HUES48 (cell line): ENCODE measurements at regions not wholly inside any gene's neighbourhood (a gene's known extent, or its start where the extent isn't known, plus 50 kb on each side); places are given as distances from the start of the nearest gene placed in this dataset.
A peak's percentile ranks its signal among the peaks of the same experiment; 100 is the strongest.

Experiments
- H3K27ac ChIP-seq: one replicate; pipeline ENCODE4 v1.7.0; 2013; ENCODE audit warnings: low read depth, low read length, inconsistent platforms
- H3K27me3 ChIP-seq: 2 replicates; pipeline ENCODE4 v1.6.1; 2013; ENCODE audit warnings: mild to moderate bottlenecking, low read length; ENCODE audit not compliant: control insufficient read depth, insufficient read depth
- H3K36me3 ChIP-seq: 2 replicates; pipeline ENCODE4 v1.6.1; 2013; ENCODE audit warnings: low read length; ENCODE audit not compliant: control insufficient read depth, insufficient read depth
- H3K4me1 ChIP-seq: 2 replicates; pipeline ENCODE4 v1.6.1; 2013; ENCODE audit warnings: mild to moderate bottlenecking, low read length; ENCODE audit not compliant: control insufficient read depth, insufficient read depth
- H3K4me3 ChIP-seq: 2 replicates; pipeline ENCODE4 v1.5.1; 2013; ENCODE audit warnings: mild to moderate bottlenecking, low read depth, low read length
- H3K9ac ChIP-seq: 2 replicates; pipeline ENCODE4 v1.6.1; 2013; ENCODE audit warnings: mild to moderate bottlenecking, low read depth, low read length, moderate library complexity
- H3K9me3 ChIP-seq: 2 replicates; pipeline ENCODE4 v1.6.1; 2013; ENCODE audit warnings: low read length; ENCODE audit not compliant: control insufficient read depth, insufficient read depth

DNA sequence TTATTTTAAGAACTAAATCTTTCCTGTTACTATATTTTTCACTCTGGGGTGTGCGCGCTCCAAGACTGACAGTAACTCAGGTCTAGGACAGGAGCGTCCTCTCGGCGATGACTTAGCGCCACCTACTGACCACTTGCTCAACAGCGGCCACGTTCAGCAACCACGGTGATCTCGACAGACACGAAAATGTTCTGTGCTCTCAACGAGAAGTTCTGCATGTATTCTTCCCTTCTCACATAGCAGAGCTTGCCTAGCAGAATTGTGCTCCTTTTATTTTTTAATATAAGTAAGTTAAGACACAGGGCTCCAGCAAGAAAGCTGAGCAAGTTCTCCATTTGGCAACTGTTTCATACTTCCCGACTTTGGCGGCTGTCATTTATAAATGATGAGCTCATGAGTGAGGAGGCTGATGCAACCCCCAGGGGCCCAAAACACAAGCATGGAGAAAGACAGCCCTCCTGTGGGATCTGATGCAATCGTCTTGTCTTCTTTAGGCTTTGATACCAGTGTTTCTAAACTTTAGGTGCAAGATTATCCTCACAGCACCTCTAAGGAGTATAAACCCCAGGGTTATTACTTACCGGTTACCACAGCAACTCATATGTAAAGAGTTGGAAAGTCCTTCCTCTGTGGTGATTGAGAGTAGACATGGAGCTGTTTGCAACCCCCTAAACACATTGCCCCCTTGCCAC lies 92.6 kb downstream of the HHIPL2 start:
- no peak overlapping the region for H3K27ac ChIP-seq
- H3K36me3 ChIP-seq = no peaks in the 10 kb centered on the region
- 0 out of 2 replicates have a peak overlapping the region, but pooled peaks have one; percentile 39 for H3K9ac ChIP-seq
- H3K9me3 ChIP-seq = peaks cover 9% of the 10 kb centered on the region
- no peak overlapping the region for H3K4me3 ChIP-seq
- H3K27me3 ChIP-seq = no peaks in the 10 kb centered on the region
- H3K4me1 ChIP-seq = peaks cover 4% of the 10 kb centered on the region

GRCh38 chr1:222454782-222455181 lies 93.1 kb downstream of the HHIPL2 start:
- H3K27me3 ChIP-seq = no peaks in the 10 kb centered on the region
- no peak overlapping the region for H3K9ac ChIP-seq
- peaks cover 4% of the 10 kb centered on the region for H3K4me1 ChIP-seq
- H3K4me3 ChIP-seq = no peak overlapping the region
- no peaks in the 10 kb centered on the region for H3K36me3 ChIP-seq
- H3K9me3 ChIP-seq = peaks cover 9% of the 10 kb centered on the region
- H3K27ac ChIP-seq = no peak overlapping the region

DNA sequence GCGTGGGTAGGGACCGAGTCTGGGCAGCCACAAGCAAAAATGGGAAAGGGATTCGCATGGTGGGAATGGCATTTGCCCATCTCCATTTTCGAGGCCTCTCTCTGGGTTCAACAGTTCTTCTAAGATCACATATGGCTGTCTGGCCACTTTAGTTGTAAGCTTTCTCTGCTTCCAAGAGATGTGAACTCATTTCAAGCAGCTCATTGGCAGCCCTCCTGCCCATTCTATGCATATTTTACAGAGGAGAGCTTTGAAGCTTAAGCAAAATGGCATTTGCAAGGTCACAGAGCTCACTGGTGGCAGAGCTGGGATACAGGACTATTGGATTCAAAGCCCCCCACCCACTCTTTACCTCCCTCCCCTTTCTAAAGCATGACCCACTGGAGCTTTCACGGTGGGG lies 93.7 kb downstream of the HHIPL2 start:
- H3K36me3 ChIP-seq = no peaks in the 10 kb centered on the region
- H3K4me1 ChIP-seq = peaks cover 4% of the 10 kb centered on the region
- H3K4me3 ChIP-seq = no peak overlapping the region
- H3K9me3 ChIP-seq = peaks cover 9% of the 10 kb centered on the region
- no peaks in the 10 kb centered on the region for H3K27me3 ChIP-seq
- H3K9ac ChIP-seq = no peak overlapping the region
- H3K27ac ChIP-seq = no peak overlapping the region

DNA sequence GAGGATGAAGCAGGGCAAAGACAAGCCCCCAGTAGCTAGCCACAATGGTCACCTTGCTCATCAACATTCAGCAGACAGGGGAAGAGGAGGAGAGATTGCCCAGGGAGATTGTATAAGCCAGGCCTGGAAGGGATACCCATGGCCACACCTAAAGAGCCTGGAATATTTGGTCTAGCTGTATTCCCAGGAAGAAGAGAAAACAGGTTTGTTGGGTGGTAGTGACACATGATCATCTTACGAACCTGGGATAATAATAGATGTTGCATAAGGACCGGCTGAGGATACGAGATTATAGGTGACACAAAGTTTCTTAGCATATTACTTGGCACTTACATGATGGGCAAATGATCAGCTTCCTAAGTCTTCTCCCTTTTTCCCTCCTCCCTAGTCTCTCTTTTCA lies 95.9 kb downstream of the HHIPL2 start:
- Histone ChIP-seq H3K4me1 (peaks cover 4% of the 10 kb centered on the region), H3K27me3 (no peaks in the 10 kb centered on the region), H3K4me3 (no peak overlapping the region), H3K27ac (no peak overlapping the region), H3K36me3 (no peaks in the 10 kb centered on the region), H3K9ac (no peak overlapping the region), H3K9me3 (no peaks in the 10 kb centered on the region)

DNA sequence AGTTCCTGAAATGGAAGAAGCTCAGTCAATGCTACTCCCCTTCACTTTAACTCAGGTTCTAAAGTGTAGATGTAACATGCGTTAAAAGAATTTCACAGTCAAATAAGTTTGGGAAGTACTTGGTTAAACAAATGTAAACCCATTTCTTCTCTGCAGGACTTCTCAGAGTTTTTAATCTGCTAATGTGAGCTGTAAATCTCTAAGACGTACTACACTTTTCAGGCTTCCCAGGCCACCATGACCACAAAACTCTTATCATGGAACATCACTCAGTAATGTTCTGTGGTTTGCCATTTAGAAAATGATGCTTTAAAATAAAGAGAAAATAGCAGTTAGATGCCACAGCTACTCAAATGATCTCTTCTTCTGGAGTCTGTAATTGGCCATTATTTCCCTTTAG lies 104.3 kb downstream of the HHIPL2 start:
- Histone ChIP-seq H3K36me3 (no peaks in the 10 kb centered on the region), H3K9ac (no peak overlapping the region), H3K9me3 (no peaks in the 10 kb centered on the region), H3K4me3 (no peak overlapping the region), H3K27me3 (no peaks in the 10 kb centered on the region), H3K4me1 (peaks cover 8% of the 10 kb centered on the region), H3K27ac (no peak overlapping the region)

DNA sequence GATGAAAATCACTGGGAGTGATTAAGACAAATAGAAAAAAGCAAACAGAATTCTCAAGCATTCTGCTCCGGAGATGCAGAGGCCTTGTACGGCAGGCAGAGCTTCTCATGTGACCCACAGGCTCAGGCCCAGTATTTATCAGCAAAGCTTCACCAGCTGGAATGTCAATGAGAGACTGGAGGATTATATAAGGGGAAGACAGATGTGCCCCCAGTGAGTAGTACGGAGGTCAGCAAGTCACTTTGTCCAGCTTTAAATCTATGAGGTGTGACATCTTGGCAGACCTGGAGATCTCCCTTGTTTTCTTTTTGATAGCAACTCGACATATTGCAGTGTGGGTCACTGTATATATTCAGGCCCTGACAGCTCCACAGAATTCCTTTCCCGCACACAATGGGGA lies 106.8 kb downstream of the HHIPL2 start:
- Histone ChIP-seq H3K27me3 (no peaks in the 10 kb centered on the region), H3K9ac (no peak overlapping the region), H3K4me3 (no peak overlapping the region), H3K27ac (no peak overlapping the region), H3K36me3 (no peaks in the 10 kb centered on the region), H3K9me3 (no peaks in the 10 kb centered on the region), H3K4me1 (peaks cover 8% of the 10 kb centered on the region)

DNA sequence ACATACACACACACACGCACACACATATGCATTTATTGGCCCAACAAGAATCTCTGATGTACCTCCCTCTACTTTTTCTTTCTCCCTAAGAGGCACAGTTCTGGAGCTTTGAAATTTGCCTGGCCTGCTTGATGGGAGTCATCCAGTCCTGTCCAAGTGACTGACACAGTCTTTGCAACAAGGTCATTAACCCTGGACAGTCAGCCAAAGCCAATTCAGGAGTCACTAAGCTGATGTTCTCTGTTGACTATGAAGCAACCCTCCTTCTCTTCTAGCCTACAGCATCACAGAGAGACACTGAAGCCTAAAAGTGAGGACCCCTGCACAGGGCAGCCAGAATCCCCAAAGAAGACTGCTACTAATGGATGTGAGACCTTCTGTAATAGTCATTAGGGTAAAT lies 123.1 kb downstream of the HHIPL2 start:
- H3K27me3 ChIP-seq = no peaks in the 10 kb centered on the region
- H3K27ac ChIP-seq = no peak overlapping the region
- H3K4me3 ChIP-seq = no peak overlapping the region
- H3K9me3 ChIP-seq = no peaks in the 10 kb centered on the region
- no peaks in the 10 kb centered on the region for H3K36me3 ChIP-seq
- no peak overlapping the region for H3K9ac ChIP-seq
- no peaks in the 10 kb centered on the region; the same call in 1 of the 2 replicates for H3K4me1 ChIP-seq

DNA sequence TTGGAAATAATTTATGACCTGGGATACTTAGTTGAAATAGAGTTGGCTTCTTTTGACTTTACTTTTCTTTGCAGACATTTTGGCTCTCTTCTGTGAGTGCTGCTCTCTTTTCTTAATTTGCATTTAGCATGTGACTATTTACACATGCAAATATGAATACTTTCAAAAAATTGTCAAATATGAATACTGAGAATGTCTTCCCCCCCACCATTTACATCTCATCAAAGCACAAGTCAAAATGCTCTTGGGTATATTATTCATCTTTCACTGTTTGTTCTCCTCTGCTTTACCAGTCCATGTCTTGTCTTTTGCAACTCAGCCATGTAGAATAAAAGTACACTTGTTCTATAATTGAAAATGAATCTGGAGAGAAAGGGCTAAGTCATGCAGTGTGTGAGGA lies 126.5 kb downstream of the HHIPL2 start:
- H3K36me3 ChIP-seq = no peaks in the 10 kb centered on the region

GRCh38 chr1:222420633-222421032 lies 127.3 kb downstream of the HHIPL2 start:
- Histone ChIP-seq H3K27ac (no peak overlapping the region), H3K27me3 (no peaks in the 10 kb centered on the region), H3K36me3 (no peaks in the 10 kb centered on the region), H3K9me3 (no peaks in the 10 kb centered on the region), H3K4me1 (no peaks in the 10 kb centered on the region), H3K9ac (no peak overlapping the region), H3K4me3 (no peak overlapping the region)

More for the DNA sequence above, 126.5 kb downstream of the HHIPL2 start:
- H3K4me1 ChIP-seq = no peaks in the 10 kb centered on the region
- H3K27me3 ChIP-seq = no peaks in the 10 kb centered on the region
- no peak overlapping the region for H3K9ac ChIP-seq
- no peaks in the 10 kb centered on the region for H3K9me3 ChIP-seq
- H3K27ac ChIP-seq = no peak overlapping the region
- H3K4me3 ChIP-seq = no peak overlapping the region

- H3K4me1 ChIP-seq = no peaks in the 10 kb centered on the region
- no peaks in the 10 kb centered on the region for H3K27me3 ChIP-seq
- H3K9ac ChIP-seq = no peak overlapping the region
- H3K27ac ChIP-seq = no peak overlapping the region
- no peaks in the 10 kb centered on the region for H3K9me3 ChIP-seq
- H3K36me3 ChIP-seq = no peaks in the 10 kb centered on the region
- no peak overlapping the region for H3K4me3 ChIP-seq
These were observed 129.2 kb downstream of the HHIPL2 start for GRCh38 chr1:222418654-222419053.

GRCh38 chr1:222417264-222417663 lies 130.6 kb downstream of the HHIPL2 start:
- no peak overlapping the region for H3K9ac ChIP-seq
- no peak overlapping the region for H3K27ac ChIP-seq
- no peaks in the 10 kb centered on the region for H3K9me3 ChIP-seq
- no peak overlapping the region for H3K4me3 ChIP-seq
- H3K36me3 ChIP-seq = no peaks in the 10 kb centered on the region
- H3K4me1 ChIP-seq = no peaks in the 10 kb centered on the region
- H3K27me3 ChIP-seq = no peaks in the 10 kb centered on the region
